ENCODE measurements at regions not wholly inside any gene's neighbourhood (a gene's known extent, or its start where the extent isn't known, plus 50 kb on each side); places are given as distances from the start of the nearest gene placed in this dataset.

DNA sequence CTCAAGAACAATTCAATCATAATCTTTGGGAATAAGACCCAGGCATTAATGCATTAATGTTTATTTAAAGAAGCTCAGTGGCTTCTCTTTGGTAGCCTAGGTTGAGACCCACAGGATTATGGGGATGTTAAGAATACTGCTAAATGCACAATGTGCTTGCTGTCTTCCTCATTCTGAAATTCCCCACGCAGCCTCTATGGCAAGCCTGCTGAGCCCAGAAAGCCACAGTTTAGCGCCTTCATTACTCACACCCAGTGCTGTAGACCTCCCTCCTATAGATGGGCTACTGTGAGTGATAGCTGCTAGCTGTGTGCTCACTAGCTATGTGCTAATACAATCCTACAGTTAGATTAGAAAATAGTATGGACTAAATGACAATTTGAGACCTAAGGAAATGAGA lies 90.6 kb downstream of the TNFSF13B start:
- DNase-seq = no peak

- DNase-seq = no peak
Observed at GRCh38 chr13:108361769-108362168, 92.3 kb downstream of the TNFSF13B start.

- no peak for DNase-seq
Observed at GRCh38 chr13:108363666-108364065, 94.1 kb downstream of the TNFSF13B start.

GRCh38 chr13:108365255-108365654 lies 95.7 kb downstream of the TNFSF13B start:
- DNase-seq = no peak

GRCh38 chr13:108368250-108368905 lies 98.9 kb downstream of the TNFSF13B start:
- no peak for DNase-seq

GRCh38 chr13:108369412-108369811 lies 99.9 kb downstream of the TNFSF13B start:
- DNase-seq = no peak

DNA sequence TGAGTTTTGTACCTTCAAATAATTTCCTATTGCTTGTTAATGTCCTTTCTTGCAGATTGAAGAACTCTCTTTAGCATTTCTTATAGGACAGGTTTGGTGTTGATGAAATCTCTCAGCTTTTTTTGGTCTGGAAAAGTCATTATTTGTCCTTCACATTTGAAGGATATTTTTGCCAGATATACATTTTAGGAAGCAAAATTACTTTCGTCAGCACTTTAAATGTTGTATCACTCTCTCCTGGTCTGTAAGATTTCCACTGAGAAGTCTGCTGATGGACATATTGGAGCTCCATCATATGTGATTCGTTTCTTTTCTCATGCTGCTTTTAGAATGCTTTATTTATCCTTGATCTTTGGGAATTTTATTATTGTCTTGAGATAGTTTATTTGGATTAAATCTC lies 105.5 kb downstream of the TNFSF13B start:
- DNase-seq = no peak

- no peak for DNase-seq
Observed at GRCh38 chr13:108375772-108376171, 106.3 kb downstream of the TNFSF13B start.

DNA sequence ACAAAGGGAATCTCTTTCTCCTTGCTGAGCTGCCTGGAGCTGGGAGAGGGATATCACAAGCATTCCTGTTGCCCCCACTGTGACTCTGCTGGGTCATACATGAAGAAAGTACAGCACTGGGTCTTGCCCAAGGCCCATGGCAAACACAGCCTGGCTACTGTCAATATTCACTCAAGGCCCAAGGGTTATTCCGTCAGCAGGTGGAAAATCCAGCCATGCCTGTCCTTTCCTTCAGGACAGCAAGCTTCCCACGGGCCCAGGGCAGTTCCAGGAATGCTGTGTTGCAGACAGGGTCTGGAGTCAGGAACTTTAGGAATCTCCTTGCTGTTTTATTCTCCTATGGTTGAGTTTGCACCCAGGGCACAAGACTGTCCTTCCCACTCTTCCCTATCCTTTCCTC lies 106.8 kb downstream of the TNFSF13B start:
- no peak for DNase-seq

- DNase-seq = no peak
Observed at GRCh38 chr13:108377646-108378206, 108.2 kb downstream of the TNFSF13B start.

GRCh38 chr13:108383667-108384066 lies 114.1 kb downstream of the TNFSF13B start:
- no peak for DNase-seq

DNA sequence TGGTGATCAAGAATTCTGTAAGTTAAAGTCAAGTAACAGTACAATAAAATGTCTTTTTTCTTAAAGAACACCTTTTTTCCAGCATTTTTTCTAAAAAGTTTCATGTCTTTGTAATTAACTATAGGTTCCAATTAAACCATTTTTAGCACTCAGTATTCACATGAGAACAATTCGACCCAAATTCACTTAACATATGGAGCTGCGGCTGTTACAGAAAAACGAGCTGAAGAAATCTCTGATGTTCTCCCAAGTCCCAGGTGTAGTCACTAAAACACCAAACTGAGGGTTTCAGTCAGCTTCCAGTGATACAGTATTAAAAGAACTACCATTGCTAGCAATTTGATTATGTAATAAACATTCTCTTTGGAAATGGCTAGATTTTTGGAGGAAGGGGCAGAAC lies 117.6 kb downstream of the TNFSF13B start:
- DNase-seq = no peak

- no peak for DNase-seq
Observed at GRCh38 chr13:108402850-108403249, 133.3 kb downstream of the TNFSF13B start.

GRCh38 chr13:108407495-108407894 lies 138.0 kb downstream of the TNFSF13B start:
- no peak for DNase-seq

DNA sequence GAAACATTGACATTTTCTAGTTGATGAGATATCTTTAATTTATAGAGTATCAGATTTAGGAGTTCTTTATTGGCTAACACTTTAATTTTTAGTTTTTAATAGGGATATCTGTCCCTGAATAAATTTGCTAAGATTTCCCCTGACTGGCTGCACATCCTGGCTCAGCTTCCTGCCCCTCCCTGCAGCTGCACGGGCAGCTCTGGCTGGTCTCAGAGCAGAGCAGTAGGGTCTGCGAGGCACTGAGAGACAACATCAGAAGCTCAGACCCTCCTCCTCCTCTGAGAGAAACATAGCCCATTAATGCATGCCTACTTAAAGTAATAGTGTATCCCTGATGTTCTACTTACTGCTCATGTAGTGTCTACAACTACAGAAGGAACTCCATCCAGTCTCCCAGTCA lies 139.2 kb downstream of the TNFSF13B start:
- no peak for DNase-seq

DNA sequence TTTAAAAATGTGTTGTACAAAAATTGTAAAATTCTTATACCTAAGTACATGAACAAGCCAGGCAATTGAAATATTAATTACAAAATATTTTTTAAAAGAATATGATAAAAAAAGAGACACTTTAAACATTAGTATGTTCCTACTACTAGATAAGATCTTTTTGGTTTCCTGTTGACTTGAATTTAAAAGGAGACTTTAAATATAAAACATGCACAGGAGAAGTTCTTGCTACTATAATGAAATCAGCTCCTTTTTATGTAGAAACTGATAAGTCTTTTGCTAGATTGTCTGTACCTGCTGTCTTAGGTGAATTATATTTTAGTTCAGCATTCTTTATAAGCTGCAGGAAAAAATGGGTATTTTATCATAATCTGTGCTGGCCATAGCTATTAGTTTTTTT lies 140.2 kb downstream of the TNFSF13B start:
- DNase-seq = no peak

DNA sequence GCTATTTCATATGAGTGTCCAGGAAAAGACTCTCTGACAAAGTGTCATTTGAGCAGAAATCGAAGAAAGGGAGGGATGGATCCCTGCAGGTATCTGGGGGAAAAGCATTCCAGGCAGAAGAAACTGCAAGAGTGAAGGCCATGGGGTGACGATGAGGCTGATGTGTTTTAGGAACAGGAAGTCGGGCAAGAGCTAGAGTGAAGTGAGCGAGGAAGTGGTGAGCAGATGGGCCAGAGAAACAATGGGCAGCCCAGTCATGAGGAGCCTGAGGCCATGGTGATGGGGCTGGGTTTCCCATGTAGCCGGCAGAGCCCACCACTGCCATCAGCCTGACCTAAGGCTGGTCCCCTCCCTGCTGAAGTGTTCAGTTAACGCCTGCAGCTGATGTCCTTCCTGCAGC lies 150.2 kb downstream of the TNFSF13B start:
- no peak for DNase-seq

GRCh38 chr13:108425056-108425455 lies 155.5 kb downstream of the TNFSF13B start:
- DNase-seq = no peak

GRCh38 chr13:108426893-108427292 lies 157.4 kb downstream of the TNFSF13B start:
- DNase-seq = no peak

GRCh38 chr13:108427355-108427754 lies 157.8 kb downstream of the TNFSF13B start:
- DNase-seq = peak in 1 of 2 donors; percentile 15

GRCh38 chr13:108428691-108429090 lies 159.2 kb downstream of the TNFSF13B start:
- no peak for DNase-seq

DNA sequence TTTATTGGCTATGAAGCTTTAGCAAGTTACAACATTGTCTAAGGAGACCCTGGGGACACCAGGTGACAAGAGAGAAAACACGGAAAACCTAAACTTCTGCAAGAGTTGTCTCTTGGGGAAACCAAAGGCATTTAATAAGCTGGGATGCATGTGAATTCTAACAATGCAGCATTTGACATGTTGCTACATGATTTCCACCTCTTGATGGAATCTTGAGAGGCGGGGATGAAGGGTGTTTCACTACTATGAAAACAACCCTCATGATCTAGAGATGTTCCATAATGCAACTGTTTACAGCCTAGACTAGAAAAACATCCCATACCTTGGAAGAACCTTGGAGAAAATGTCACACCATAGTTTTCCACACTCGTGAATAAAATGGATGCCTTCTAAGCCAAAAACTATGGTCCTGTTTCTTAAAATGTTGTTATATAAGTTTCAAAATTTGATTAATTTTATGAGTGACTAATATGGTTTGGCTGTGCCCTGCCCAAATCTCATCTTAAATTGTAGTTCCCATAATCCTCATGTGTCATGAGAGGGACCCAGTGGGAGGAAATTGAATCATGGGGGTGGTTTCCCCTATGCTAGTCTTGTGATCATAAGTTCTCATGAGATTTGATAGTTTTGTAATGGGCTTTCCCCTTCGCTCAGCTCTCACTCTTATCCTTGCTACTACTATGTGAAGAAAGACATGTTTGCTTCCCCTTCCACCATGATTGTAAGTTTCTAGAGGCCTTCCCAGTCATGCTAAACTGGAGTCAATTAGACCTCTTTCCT lies 164.6 kb downstream of the TNFSF13B start:
- no peak for DNase-seq

Measured in right lung (tissue), 2 donors.